Activated CD4-positive, alpha-beta T cell treated with anti-CD3 and anti-CD28 coated beads for 48 hours (primary cell): ENCODE measurements at regions not wholly inside any gene's neighbourhood (a gene's known extent, or its start where the extent isn't known, plus 50 kb on each side); places are given as distances from the start of the nearest gene placed in this dataset.
"Not testable (repeated sequence)": the region's sequence is repeated elsewhere in the genome, so short reads cannot be mapped to it uniquely, and the experiment has no call there.

Experiments used
- DNase-seq: peaks from one replicate; pipeline ENCODE4 v3.0.0-alpha.2; 2020

DNA sequence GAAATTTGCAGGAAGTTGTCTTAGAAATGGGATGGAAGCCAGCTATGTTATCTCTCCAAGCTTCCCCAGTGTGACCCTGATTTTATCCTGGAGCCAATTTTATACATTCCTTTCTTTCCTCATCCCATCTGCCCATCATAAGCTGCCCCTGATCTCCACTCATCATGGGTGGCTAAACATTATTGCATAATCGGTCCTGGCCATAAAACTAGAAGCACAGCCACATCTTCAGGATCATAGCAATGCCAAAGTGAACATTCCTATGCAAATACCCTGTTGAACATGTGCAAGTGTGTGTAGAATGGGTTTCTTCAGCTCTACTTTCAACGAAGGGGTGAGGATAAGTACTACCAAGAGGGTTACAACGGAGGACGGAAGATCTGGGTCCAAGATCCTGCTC is 50.6 kb upstream of the COG2 start:
- no peak for DNase-seq

GRCh38 chr1:230589951-230590350 is 52.3 kb upstream of the COG2 start:
- DNase-seq: no peak

- no peak for DNase-seq
Measured at GRCh38 chr1:230588323-230588746, 53.9 kb upstream of the COG2 start.

DNA sequence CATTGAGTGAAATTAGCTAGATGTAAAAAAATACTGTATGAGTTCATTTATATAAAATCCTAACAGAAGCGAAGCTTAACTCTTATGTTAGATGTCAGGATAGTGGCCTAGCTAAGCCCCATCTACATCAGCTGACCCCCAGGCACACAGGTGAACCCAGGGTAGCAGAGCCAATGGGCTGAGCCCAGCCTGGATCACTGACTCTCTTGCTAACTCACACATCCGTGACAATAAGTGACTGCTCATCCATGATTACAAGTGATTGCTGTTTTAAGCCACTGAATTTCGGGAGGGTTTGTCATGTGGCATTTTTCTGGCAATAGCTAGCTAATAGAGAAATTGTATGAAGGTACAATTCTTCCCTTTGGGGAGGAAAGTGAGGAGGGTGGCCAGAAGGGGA is 55.2 kb upstream of the COG2 start:
- no peak for DNase-seq

DNA sequence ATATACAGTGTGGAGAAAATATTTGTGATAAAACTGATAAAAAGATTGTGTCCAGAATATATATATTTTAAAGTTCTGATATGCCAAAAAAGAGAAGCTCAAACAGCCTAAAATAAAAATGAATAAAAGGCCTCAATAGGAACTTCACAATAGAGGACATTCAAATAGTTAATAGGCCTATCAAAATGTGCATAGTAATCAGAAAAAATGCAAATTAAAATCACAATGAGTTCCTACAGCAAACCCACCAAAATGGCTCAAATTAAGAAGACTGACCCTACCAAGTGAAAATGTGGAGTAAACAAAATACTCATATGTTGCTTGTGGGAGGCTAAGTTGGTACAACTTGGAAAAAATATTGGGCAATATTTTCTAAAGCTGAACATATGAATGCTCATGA is 57.6 kb upstream of the COG2 start:
- no peak for DNase-seq

DNA sequence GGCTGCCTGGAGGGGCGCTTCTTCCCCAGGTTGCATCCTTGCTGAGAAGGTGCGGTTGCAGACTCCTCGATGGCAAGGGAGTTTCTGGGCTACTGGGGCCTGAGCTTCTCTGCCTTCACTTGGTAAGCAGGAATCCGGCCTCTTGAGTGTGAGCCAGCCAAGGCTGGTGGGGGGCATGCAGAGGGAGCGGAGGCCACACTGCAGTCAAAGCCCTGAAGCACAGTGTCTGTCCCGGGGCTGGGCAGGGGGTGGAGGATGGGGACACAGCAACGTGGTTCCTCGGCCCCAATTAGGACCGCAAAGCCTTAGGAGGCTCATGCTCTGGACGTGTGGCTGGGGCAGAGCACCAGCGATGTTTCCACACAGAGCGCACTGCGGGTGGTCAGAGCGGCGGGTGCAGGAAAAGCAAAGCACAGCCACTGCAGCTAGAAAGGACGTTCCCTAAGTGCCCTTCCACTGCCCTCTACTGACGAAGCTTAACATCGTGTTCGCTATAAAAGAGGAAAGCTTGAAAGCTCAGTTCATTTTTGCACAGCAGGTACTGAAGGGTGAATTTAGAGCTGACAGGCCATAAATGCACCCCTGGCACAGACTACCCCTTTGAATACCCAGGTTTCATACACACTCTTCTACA is 60.7 kb upstream of the COG2 start:
- no peak for DNase-seq

DNA sequence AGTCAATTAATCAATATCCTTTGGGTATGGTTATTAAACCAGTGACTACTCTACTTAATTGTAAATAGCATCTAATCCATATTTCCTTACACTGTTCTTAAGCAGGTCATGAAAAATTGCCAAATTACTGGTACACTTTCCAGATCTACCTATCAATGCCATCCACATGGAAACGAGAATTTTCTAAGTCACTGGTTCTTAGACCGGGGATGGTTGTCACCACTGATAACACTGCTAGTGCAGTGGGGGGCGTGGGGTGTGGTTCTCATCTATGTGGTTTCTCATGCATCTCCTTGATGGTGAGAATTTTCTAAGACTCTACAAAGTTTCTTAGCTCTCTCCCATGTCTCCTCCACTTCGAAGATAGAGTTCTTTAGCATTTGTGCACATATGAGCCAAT is 63.7 kb upstream of the COG2 start:
- DNase-seq: no peak

GRCh38 chr1:230577537-230577936 is 64.7 kb upstream of the COG2 start:
- no peak for DNase-seq

DNA sequence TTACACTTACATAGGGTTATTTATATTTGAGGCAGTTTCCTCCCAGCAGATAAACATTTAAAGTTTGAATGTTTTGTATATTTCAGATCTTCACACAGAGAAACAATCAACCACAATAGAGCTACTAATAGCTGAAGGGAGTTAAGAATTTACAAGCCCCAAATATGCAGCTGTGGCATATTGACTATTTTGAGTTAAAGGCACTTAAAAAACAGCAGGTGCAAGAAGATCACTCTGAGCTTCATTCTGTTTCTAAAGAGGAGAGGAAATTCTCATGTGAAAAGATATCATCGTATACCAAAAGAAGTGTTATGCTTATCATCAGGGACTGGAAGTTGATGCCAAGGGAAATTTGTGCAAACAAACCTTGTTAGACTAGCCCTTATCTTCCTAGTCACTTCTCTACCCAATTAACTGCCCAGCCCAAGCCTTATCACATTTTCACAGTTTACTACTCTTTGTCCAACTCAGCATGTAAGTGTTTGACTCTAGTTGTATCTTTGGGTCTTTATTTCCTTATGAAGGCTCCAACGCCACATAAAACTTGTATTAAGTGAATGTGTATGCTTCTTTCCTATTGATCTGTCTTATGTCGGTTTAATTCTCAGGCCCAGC is 66.3 kb upstream of the COG2 start:
- no peak for DNase-seq

DNA sequence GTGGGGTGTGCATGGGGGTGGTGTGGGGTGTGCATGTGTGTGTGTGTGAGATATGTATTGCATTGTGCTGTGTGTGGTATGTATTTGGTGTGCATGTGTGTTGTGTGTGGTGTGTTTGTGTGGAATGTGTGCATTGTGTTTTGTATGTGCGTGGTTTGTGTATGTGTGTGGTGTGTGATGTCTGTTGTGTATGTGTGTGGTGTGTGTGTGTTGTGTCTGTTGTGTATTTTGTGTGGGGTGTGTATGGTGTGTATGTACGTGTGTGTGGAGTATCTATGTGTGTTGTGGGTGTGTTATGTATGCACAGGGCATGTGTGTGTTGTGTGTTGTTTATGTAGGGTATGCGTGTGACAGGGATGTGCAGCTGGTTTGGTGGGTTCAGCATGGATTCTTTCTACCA is 67.8 kb upstream of the COG2 start:
- no peak for DNase-seq

- DNase-seq: no peak
Measured at GRCh38 chr1:230573658-230574057, 68.6 kb upstream of the COG2 start.

DNA sequence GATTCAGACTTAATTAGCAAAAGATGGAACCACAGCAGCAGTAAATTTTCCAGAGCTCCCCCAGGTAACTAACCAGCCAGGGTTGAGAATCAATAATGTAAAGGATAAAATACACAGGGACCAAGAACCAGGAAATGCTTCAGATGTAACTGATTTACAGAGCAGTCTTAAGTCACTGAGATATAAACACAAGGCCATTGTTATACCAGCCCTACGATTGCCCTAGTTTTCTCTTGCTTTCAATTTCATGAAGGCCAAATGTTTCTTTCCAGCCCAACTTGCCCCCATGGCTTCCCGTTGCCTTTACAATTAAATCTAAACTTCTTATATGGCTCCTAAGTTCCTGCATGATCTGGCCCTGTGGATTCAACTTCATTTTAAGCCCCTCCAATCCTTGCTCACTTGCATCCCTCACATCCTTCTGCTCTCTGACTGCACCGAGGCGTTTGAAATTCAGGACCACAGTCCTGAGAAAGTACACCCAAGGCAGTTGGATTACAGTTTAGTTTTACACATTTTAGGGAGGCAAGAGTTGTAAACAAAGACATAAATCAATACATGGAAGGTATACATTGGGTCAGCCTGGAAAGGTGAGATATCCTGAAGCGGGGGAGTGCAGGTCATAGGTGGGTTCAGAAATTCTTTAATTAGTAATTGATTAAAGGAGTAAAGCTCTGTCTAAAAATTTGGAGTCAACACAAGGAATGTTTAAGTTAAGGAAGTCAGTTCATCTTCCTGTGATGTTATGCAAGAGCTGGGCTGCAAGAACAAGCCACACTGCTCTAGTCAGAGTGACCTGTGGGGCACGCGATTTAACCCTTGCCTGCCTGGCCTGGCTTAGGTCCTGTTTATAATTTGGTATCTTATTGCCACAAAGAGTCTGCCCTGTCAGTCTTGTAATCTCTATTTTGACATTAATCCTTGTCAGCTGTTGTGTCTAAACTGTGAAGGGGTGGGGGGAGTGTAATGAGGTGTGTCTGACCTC is 69.9 kb upstream of the COG2 start:
- no peak for DNase-seq

GRCh38 chr1:230570724-230571360 is 71.4 kb upstream of the COG2 start:
- no peak for DNase-seq

GRCh38 chr1:230569201-230569600 is 73.1 kb upstream of the COG2 start:
- DNase-seq: no peak

- DNase-seq: no peak
Measured at GRCh38 chr1:230568676-230569075, 73.6 kb upstream of the COG2 start.

GRCh38 chr1:230568008-230568407 is 74.3 kb upstream of the COG2 start:
- peak; percentile 60 for DNase-seq

DNA sequence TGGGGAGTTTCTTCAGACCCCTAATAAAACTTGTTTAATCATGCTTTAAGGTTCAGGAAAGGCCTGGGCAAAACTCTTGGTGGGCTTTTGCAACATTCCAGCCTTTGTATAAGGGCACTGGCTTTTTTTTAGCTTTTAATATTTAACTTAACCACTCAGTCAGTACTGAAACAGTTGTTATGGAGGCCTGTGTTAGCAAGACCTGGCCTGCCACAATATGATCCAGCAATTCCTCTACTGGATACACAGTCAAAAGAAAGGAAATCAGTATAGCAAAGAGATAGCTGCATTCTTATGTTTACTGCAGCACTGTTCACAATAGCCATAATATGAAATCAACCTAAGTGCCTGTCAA is 75.1 kb upstream of the COG2 start:
- DNase-seq: no peak

DNA sequence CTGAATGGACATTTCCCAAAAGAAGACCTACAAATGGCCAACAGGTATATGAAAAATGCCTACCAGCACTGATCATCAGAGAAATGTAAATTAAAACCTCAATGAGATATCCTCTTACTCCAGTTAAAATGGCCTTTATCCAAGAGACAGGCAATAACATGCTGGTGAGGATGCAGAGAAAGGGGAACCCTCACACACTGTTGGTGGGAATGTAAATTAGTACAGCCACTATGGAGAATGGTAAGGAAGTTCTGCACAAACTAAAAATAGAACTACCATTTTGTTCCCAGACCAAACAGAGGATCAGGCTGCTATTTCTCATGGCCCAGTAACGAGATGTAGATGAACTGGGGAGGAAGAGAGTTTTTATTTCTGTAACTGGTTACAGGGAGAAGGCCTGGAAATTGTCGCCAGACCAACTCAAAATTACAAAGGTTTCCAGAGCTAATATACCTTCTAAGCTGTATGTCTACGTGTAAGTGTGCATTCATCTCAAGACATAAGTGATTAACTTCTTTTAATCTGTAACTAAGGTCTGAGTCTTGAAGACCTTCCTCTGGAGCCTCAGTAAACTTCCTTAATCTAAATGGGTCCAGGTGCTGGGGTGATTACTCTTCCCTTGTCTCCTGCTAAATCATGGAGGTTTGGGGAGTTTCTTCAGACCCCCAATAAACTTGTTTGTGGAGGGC is 75.6 kb upstream of the COG2 start:
- DNase-seq: not testable (repeated sequence)

GRCh38 chr1:230565141-230565540 is 77.1 kb upstream of the COG2 start:
- no peak for DNase-seq

DNA sequence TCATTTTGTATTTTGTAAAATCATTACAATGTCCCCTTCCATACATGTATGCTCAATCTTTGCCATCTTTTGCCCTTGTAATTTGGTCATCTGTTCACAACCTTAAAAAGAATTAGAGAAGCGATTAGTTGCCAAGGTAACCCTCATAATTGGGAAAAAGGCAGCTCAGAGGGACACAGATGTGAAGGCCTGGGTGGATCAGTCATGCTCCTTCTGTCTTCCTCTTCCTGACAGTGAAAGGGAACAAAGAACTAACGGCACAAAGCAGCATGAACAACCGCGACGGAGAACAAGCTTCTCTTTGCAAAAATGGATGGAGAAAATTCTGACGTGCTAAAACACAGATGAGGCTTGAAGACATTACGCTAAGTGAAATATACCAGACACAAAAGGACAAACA is 78.7 kb upstream of the COG2 start:
- DNase-seq: no peak

DNA sequence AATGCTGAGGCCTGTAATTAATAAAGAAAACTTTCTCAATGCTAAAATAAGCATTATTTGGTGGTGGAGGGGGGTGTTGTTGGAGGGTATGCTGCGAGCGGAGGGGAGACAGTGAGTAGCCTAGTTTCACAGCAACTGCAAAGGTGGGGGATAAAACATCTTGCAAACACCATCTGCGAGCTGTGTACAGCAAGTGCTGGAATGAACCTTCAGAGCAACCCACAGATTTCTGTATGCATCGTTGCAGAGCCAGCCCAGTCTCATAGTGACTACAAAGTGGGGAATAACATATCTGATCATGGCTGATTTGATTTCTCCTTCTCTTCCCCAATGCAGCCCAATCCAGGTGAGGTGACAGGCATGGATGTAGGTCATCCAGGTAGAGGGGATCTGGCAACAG is 80.7 kb upstream of the COG2 start:
- DNase-seq: no peak

GRCh38 chr1:230558324-230558723 is 84.0 kb upstream of the COG2 start:
- no peak for DNase-seq

DNA sequence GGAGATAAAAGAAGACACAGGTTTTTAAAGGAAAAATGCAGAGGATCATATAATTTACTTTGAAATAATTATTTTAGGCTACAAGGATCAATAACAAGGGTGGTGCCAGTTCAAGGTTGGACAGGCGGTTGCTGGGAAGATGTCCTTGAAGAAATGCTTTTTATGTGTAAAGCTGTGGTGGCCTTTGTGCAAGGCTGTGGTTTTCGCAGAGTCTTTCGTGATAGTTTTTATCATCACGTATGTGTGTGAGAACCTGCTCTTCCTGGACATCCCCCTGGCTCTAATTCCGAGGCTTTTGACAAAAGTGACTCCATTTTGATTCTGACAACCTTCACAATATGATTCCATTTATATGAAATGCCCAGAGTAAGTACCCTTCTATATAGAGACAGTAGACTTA is 85.8 kb upstream of the COG2 start:
- DNase-seq: no peak
